Panc1 (cell line): ENCODE measurements at regions not wholly inside any gene's neighbourhood (a gene's known extent, or its start where the extent isn't known, plus 50 kb on each side); places are given as distances from the start of the nearest gene placed in this dataset.

ENCODE experiments used
- ATAC-seq: fragments of 200-7000 bp; cut with Tn5 transposase; 2 replicates; pipeline ENCODE4 v1.9.1; 2020; ENCODE audit warnings: mild to moderate bottlenecking, moderate library complexity
- BruUV-seq: library from RNA; stranded (reverse); fragments of 400-500 nt; replicated peaks from 2 replicates; lab custom pipeline; 2021; lab: Mats Ljungman, UMichigan
- CTCF ChIA-PET: fragments of 300-600 bp; sonication (Branson Sonifier 250); formaldehyde crosslinking; loops from one replicate; lab custom pipeline; 2022; ENCODE audit warnings: antibody characterized with exemption; lab: Charles Lee
- POLR2A ChIA-PET: fragments of 300-600 bp; sonication (Branson Sonifier 250); formaldehyde crosslinking; loops from one replicate; lab custom pipeline; 2022; ENCODE audit warnings: antibody characterized with exemption; lab: Charles Lee
- DNase-seq: peaks from one replicate; pipeline ENCODE4 v3.0.0-alpha.2; 2010; ENCODE audit warnings: low read depth, low spot score
- H3K27ac ChIP-seq: 2 replicates; pipeline ENCODE4 v1.5.1; 2011; ENCODE audit warnings: mild to moderate bottlenecking, low read length, inconsistent platforms
- H3K27me3 ChIP-seq: fragments of 200-500 bp; sonication (Bioruptor generic); 2 replicates; pipeline ENCODE4 v1.6.0; 2014; ENCODE audit warnings: low read length, inconsistent platforms; ENCODE audit not compliant: control insufficient read depth, insufficient read depth
- H3K36me3 ChIP-seq: fragments of 200-500 bp; sonication (Bioruptor generic); 2 replicates; pipeline ENCODE4 v1.5.1; 2014; ENCODE audit warnings: inconsistent platforms, mild to moderate bottlenecking, low read length, moderate library complexity; ENCODE audit not compliant: control insufficient read depth, insufficient read depth
- H3K4me1 ChIP-seq: 2 replicates; pipeline ENCODE4 v1.5.1; 2011; ENCODE audit warnings: inconsistent platforms, mild to moderate bottlenecking, low read length, moderate library complexity; ENCODE audit not compliant: control insufficient read depth, insufficient read depth
- H3K4me3 ChIP-seq, 2 experiments: 2 replicates each; pipeline ENCODE4 v1.5.1; 2011 to 2012; ENCODE audit warnings: low read depth in 2 of 2, low read length in 2 of 2, mild to moderate bottlenecking in 2 of 2, inconsistent platforms in 1 of 2, moderate library complexity in 1 of 2
- H3K9me3 ChIP-seq: fragments of 200-500 bp; sonication (Bioruptor generic); 2 replicates; pipeline ENCODE4 v1.5.1; 2014; ENCODE audit warnings: low read depth, mild to moderate bottlenecking, inconsistent platforms, low read length, moderate library complexity; ENCODE audit not compliant: control insufficient read depth, insufficient read depth
- POLR2AphosphoS5 ChIP-seq: IDR thresholded peaks from 2 replicates; pipeline ENCODE4 v1.6.1; 2012; ENCODE audit warnings: mild to moderate bottlenecking, low read depth, low read length, moderate library complexity
- SIN3A ChIP-seq: IDR thresholded peaks from 2 replicates; pipeline ENCODE4 v1.6.1; 2012; ENCODE audit warnings: low read depth, mild to moderate bottlenecking, low read length, moderate library complexity, borderline replicate concordance; ENCODE audit not compliant: insufficient read depth
- TCF7L2 ChIP-seq: IDR thresholded peaks from 2 replicates; pipeline ENCODE4 v1.6.1; 2011; ENCODE audit warnings: mild to moderate bottlenecking, low read depth, low read length, inconsistent platforms
- in situ Hi-C: cut with HindIII; loops from 2 replicates; pipeline ENCODE4 v1.10.0; 2016; ENCODE audit warnings: low sequenced_read_pairs, low pct_unique_long_range_greater_than_20kb
- intact Hi-C: fragments of 100-400 bp; cut with micrococcal nuclease; formaldehyde crosslinking; loops from one replicate; pipeline ENCODE4 v1.10.0; 2022; ENCODE audit not compliant: unreplicated experiment
- TF ChIP-seq, protein P1 (sequence below), 2 experiments: IDR thresholded peaks; 2 replicates each; pipeline ENCODE4 v1.6.1; 2011 to 2012; ENCODE audit warnings: low read depth in 2 of 2, control low read depth in 1 of 2, low read length in 1 of 2, mild to moderate bottlenecking in 1 of 2, moderate library complexity in 1 of 2; ENCODE audit not compliant: insufficient read depth in 1 of 2
- TF ChIP-seq, protein P2 (sequence below): fragments of 450-650 bp; IDR thresholded peaks from 2 replicates; pipeline ENCODE4 v1.5.1; 2017; ENCODE audit warnings: mild to moderate bottlenecking

DNA sequence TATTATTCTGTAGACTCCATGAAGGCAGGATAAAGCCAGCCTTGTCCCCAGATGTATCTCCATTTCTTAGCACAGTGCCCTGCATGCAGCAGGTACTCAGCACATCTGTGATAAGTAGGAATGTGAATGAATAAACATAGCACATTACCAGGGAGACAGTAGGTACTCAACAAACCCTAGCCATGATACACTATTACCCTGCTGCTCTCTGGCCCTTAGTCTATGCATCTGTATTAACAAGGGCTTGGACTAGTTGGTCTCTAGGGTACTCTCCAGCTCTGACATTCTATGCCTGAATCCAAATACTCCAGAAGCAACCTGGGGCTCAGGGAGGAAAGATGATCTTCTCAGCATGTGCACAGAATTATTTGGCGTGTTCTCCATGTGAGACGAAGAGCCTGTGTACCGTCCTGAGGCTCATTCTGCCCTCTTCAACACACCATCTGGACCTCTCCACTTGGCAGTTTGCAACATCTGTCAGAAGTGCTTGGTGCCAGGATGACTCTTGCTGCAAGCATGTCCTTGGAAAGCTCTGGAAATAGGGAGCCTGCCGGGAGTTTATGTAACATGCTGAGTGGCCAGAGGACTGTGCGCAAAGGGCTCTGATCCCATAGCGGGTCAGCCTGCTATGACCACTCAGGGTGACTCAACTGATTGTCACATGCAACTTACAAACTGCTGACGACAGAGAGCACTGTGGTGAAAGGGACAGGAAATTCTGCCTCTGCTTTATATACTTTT, 228.2 kb upstream of the USP24 start:
- POLR2A ChIA-PET = no interaction called here
- intact Hi-C loops = no loop called here

DNA sequence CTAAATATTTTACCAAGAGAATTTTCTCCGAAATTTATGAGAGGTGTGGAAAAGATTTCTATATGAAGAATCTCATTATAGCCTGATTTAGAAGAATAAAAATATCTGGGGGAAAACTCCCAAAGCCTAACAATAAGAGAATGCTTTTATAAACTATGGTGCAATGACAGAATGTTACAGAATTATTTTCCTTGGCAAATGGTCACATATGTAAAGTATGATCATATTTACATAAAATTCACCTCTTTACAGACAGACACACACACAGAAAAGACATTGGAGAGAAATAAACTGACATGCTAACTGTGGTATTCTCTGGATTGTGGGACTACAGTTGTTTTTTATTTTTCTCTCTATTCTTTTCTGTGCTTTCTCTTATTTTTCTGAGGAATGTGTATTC, 226.3 kb upstream of the USP24 start:
- no peaks in the 10 kb centered on the region for H3K27me3 ChIP-seq
- DNase-seq (no peak), ATAC-seq (no peak)
- intact Hi-C loops (no loop called here), in situ Hi-C loops (no loop called here)
- H3K4me3 ChIP-seq = no peak overlapping the region
- CTCF ChIA-PET = no interaction called here
- BruUV-seq = no TSS peak
- H3K4me1 ChIP-seq = no peaks in the 10 kb centered on the region
- H3K9me3 ChIP-seq = no peaks in the 10 kb centered on the region
- POLR2A ChIA-PET = no interaction called here
- no peak overlapping the region for H3K27ac ChIP-seq
- TF ChIP-seq TCF7L2 = no peak
- TF ChIP-seq, protein P1, sequence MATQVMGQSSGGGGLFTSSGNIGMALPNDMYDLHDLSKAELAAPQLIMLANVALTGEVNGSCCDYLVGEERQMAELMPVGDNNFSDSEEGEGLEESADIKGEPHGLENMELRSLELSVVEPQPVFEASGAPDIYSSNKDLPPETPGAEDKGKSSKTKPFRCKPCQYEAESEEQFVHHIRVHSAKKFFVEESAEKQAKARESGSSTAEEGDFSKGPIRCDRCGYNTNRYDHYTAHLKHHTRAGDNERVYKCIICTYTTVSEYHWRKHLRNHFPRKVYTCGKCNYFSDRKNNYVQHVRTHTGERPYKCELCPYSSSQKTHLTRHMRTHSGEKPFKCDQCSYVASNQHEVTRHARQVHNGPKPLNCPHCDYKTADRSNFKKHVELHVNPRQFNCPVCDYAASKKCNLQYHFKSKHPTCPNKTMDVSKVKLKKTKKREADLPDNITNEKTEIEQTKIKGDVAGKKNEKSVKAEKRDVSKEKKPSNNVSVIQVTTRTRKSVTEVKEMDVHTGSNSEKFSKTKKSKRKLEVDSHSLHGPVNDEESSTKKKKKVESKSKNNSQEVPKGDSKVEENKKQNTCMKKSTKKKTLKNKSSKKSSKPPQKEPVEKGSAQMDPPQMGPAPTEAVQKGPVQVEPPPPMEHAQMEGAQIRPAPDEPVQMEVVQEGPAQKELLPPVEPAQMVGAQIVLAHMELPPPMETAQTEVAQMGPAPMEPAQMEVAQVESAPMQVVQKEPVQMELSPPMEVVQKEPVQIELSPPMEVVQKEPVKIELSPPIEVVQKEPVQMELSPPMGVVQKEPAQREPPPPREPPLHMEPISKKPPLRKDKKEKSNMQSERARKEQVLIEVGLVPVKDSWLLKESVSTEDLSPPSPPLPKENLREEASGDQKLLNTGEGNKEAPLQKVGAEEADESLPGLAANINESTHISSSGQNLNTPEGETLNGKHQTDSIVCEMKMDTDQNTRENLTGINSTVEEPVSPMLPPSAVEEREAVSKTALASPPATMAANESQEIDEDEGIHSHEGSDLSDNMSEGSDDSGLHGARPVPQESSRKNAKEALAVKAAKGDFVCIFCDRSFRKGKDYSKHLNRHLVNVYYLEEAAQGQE (IDR thresholded peaks at IDR 0.05; ENCODE audit: insufficient read depth in 1 of 2, low read depth in 2 of 2, low read length in 1 of 2) = no peak
- no peak for TF ChIP-seq POLR2AphosphoS5
- TF ChIP-seq, protein P2, sequence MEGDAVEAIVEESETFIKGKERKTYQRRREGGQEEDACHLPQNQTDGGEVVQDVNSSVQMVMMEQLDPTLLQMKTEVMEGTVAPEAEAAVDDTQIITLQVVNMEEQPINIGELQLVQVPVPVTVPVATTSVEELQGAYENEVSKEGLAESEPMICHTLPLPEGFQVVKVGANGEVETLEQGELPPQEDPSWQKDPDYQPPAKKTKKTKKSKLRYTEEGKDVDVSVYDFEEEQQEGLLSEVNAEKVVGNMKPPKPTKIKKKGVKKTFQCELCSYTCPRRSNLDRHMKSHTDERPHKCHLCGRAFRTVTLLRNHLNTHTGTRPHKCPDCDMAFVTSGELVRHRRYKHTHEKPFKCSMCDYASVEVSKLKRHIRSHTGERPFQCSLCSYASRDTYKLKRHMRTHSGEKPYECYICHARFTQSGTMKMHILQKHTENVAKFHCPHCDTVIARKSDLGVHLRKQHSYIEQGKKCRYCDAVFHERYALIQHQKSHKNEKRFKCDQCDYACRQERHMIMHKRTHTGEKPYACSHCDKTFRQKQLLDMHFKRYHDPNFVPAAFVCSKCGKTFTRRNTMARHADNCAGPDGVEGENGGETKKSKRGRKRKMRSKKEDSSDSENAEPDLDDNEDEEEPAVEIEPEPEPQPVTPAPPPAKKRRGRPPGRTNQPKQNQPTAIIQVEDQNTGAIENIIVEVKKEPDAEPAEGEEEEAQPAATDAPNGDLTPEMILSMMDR = no peak
- no peak for TF ChIP-seq SIN3A
- no peaks in the 10 kb centered on the region for H3K36me3 ChIP-seq

More for the DNA sequence above, 228.2 kb upstream of the USP24 start:
- no TSS peak for BruUV-seq
- CTCF ChIA-PET = no interaction called here
- DNase-seq (peak; percentile 82), ATAC-seq (peak; percentile 69; the same call in 1 of the 2 replicates)
- no peaks in the 10 kb centered on the region for H3K27me3 ChIP-seq
- H3K36me3 ChIP-seq = no peaks in the 10 kb centered on the region
- no peak overlapping the region for H3K27ac ChIP-seq
- no peaks in the 10 kb centered on the region for H3K9me3 ChIP-seq
- no peak for TF ChIP-seq POLR2AphosphoS5
- no peak for TF ChIP-seq SIN3A
- TF ChIP-seq, protein P1 (IDR thresholded peaks at IDR 0.05; ENCODE audit: insufficient read depth in 1 of 2, low read depth in 2 of 2, low read length in 1 of 2) = no peak
- TF ChIP-seq, protein P2 = no peak
- TF ChIP-seq TCF7L2 = no peak
- in situ Hi-C loops = no loop called here
- H3K4me3 ChIP-seq = no peak overlapping the region
- no peaks in the 10 kb centered on the region for H3K4me1 ChIP-seq
